Kidney epithelial cell (primary cell): ENCODE measurements at regions not wholly inside any gene's neighbourhood (a gene's known extent, or its start where the extent isn't known, plus 50 kb on each side); places are given as distances from the start of the nearest gene placed in this dataset.

Source experiments
- DNase-seq: peaks from one replicate; pipeline ENCODE4 v3.0.0-alpha.2; 2010; ENCODE audit warnings: low read depth
- H3K27me3 ChIP-seq: 2 replicates; pipeline ENCODE4 v1.6.0; 2011; ENCODE audit warnings: low read length; ENCODE audit not compliant: control insufficient read depth, insufficient read depth
- H3K36me3 ChIP-seq: 2 replicates; pipeline ENCODE4 v1.5.1; 2011; ENCODE audit warnings: low read length; ENCODE audit not compliant: control insufficient read depth, insufficient read depth
- H3K4me3 ChIP-seq: 2 replicates; pipeline ENCODE4 v1.5.1; 2011; ENCODE audit warnings: low read depth, mild to moderate bottlenecking, control low read depth, low read length
- TF ChIP-seq, protein P1 (sequence below): IDR thresholded peaks from 2 replicates; pipeline ENCODE4 v1.5.1; 2011; ENCODE audit warnings: mild to moderate bottlenecking, moderate library complexity, low read length, control low read depth, inconsistent platforms; ENCODE audit not compliant: insufficient read depth, poor library complexity, severe bottlenecking

DNA sequence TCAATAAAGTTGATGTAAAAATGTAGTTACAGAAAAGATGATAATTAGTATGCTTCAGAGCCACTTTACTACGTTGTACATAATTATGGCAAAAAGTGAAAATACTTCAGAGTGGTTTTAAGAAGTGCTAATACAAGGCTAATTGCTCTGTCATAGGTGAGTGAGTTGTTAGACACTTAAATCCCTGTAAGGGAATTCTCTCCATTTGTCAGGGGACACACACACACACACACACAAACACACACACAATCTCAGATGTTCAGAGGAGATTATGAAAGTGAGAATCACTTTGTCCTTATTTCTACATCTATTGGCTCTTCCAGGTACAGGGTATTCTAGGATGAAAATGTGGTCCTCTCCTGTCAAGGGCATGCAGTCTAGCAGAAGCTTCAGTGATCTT is 208.3 kb upstream of the PELI2 start:
- no peaks in the 10 kb centered on the region for H3K36me3 ChIP-seq
- TF ChIP-seq, protein P1, sequence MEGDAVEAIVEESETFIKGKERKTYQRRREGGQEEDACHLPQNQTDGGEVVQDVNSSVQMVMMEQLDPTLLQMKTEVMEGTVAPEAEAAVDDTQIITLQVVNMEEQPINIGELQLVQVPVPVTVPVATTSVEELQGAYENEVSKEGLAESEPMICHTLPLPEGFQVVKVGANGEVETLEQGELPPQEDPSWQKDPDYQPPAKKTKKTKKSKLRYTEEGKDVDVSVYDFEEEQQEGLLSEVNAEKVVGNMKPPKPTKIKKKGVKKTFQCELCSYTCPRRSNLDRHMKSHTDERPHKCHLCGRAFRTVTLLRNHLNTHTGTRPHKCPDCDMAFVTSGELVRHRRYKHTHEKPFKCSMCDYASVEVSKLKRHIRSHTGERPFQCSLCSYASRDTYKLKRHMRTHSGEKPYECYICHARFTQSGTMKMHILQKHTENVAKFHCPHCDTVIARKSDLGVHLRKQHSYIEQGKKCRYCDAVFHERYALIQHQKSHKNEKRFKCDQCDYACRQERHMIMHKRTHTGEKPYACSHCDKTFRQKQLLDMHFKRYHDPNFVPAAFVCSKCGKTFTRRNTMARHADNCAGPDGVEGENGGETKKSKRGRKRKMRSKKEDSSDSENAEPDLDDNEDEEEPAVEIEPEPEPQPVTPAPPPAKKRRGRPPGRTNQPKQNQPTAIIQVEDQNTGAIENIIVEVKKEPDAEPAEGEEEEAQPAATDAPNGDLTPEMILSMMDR = no peak
- no peak overlapping the region for H3K4me3 ChIP-seq
- no peak for DNase-seq
- H3K27me3 ChIP-seq = no peaks in the 10 kb centered on the region

DNA sequence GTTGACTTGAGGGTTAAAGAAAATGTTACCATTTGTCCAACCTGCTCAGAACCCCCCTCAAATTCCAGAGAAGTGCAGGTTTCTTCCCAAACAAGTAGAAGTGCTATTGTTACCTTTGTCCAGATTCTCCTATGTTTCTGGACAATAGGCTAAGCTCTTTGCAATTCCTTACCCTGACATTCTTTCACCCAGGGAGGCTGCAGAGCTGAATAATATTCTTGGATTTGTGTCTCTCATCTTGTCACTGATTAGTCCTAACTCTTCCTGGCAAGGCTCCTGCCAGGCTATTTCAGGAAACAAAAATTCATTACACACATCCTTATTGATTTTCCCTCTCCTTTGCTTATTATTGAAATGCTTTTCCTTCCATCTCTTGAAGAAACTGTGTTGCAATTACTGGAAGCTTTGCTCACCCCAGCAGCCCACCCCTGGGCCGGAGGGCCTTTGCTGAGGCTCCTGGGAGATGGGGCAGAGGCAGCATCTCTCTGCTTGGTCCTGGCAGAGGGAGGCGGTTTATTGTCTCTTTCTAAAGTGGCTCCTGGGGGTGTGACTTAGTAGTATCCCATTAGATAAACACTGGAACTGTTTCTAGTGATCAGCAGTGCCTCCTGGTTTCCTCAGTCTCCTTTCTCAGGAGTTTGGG is 207.5 kb upstream of the PELI2 start:
- Histone ChIP-seq H3K27me3 (no peaks in the 10 kb centered on the region), H3K4me3 (no peak overlapping the region), H3K36me3 (no peaks in the 10 kb centered on the region)
- no peak for DNase-seq
- TF ChIP-seq, protein P1 = no peak

DNA sequence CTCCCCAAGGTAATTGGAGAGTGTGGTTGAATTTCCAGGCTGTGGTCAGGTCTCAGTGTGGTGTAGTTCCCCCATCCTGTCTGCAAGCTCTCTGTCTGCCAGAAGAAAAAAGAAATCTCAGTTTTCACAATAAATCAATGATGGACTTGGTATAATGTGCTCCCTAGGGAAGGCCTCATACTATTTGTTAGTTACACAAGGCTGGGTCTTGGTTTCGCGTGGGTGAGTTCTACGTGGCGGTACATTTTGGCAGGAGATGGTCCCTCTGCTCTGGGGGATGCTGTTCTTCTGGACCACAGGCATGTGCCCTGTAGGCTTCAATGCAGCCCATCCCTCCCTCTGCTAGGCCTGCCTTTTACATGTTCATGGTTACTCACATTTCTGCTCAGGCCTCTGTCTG is 206.4 kb upstream of the PELI2 start:
- no peak overlapping the region for H3K4me3 ChIP-seq
- peak; percentile 25 for DNase-seq
- TF ChIP-seq, protein P1 = no peak
- H3K36me3 ChIP-seq = no peaks in the 10 kb centered on the region
- H3K27me3 ChIP-seq = no peaks in the 10 kb centered on the region

DNA sequence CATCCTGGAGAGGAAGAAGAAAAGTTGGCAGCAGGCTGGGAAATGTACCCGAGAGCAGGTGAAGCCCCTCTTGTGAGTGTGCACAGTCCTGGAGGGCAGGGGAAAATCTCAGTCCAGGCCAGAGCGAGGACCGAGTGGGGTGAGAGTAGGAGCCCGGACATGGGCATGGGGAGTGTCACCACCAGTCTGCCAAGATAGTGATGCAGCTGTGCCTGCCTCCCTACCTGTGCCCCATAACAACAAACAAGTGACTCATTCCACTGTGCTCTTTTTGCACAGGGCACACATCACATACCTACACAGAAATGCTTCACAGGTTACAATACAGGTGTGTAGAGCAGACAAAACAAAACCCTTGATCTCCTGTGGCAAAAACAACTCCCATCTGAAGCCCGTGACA is 205.9 kb upstream of the PELI2 start:
- Histone ChIP-seq H3K4me3 (no peak overlapping the region), H3K27me3 (no peaks in the 10 kb centered on the region), H3K36me3 (no peaks in the 10 kb centered on the region)
- DNase-seq = no peak
- TF ChIP-seq, protein P1 = no peak

DNA sequence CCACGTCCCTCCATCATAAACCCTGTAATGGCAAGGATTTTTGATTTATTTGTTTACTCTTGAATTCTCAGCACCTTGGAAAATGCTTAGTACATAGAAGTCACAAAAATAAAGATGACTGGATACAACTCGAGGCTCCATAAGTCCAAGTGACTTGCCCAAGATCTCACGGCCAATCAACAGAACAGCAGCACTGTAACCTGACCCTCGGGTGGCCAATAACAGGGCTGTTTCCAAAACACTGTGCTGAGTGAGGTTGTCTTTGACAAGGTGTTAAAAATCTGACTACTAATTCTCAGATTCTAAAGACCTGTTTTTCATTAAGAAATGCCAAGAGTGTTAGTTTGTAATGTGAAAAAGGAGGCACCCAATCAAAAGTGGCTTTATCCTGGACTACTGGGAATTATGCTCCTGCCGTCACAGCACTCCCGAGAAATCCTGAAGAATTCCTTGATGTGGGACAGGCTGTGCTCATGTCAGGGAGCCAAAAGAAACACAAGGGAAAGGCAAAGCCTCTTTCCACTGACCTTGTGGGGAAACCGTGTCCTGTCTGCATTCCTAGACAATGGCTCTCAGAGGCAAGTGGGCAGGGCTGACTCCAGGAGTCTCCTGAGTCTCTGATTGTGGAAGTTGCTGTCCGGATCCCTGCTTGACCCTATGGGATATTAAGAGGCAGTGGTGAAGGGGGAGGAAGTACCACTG is 204.7 kb upstream of the PELI2 start:
- H3K27me3 ChIP-seq = no peaks in the 10 kb centered on the region
- TF ChIP-seq, protein P1 = no peak
- no peaks in the 10 kb centered on the region for H3K36me3 ChIP-seq
- peak; percentile 41 for DNase-seq
- no peak overlapping the region for H3K4me3 ChIP-seq
